Suprapubic skin (tissue), 3 donors: ENCODE measurements at regions not wholly inside any gene's neighbourhood (a gene's known extent, or its start where the extent isn't known, plus 50 kb on each side); places are given as distances from the start of the nearest gene placed in this dataset.

Source experiments
- POLR2AphosphoS5 ChIP-seq, 3 donors: sonication (generic); formaldehyde crosslinking; IDR thresholded peaks; one replicate each; pipeline ENCODE4 v1.6.1; 2017; ENCODE audit warnings: antibody characterized with exemption in 3 of 3
- TF ChIP-seq, protein P1 (sequence below), 2 donors: fragments of 200-600 bp in 1 of 2; fragments of 450-650 bp in 1 of 2; sonication (generic) in 1 of 2; IDR thresholded peaks; one replicate each; pipeline ENCODE4 v1.5.1; 2016 to 2019; ENCODE audit warnings: antibody characterized with exemption in 2 of 2, mild to moderate bottlenecking in 1 of 2, moderate library complexity in 1 of 2

GRCh38 chr1:214107322-214108096 lies 119.7 kb downstream of the PROX1 start:
- TF ChIP-seq, protein P1, sequence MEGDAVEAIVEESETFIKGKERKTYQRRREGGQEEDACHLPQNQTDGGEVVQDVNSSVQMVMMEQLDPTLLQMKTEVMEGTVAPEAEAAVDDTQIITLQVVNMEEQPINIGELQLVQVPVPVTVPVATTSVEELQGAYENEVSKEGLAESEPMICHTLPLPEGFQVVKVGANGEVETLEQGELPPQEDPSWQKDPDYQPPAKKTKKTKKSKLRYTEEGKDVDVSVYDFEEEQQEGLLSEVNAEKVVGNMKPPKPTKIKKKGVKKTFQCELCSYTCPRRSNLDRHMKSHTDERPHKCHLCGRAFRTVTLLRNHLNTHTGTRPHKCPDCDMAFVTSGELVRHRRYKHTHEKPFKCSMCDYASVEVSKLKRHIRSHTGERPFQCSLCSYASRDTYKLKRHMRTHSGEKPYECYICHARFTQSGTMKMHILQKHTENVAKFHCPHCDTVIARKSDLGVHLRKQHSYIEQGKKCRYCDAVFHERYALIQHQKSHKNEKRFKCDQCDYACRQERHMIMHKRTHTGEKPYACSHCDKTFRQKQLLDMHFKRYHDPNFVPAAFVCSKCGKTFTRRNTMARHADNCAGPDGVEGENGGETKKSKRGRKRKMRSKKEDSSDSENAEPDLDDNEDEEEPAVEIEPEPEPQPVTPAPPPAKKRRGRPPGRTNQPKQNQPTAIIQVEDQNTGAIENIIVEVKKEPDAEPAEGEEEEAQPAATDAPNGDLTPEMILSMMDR (IDR thresholded peaks at IDR 0.05) = no peak
- no peak for TF ChIP-seq POLR2AphosphoS5 (IDR thresholded peaks at IDR 0.05)
